HFF-Myc (cell line): ENCODE measurements at regions not wholly inside any gene's neighbourhood (a gene's known extent, or its start where the extent isn't known, plus 50 kb on each side); places are given as distances from the start of the nearest gene placed in this dataset.

ENCODE experiments used
- DNase-seq: peaks from one replicate; pipeline ENCODE4 v3.0.0-alpha.2; 2011; ENCODE audit warnings: low read depth; ENCODE audit errors: extremely low read depth
- H3K4me3 ChIP-seq: replicated peaks from 2 replicates; pipeline ENCODE4 v1.5.1; 2011; ENCODE audit warnings: low read depth, mild to moderate bottlenecking, control low read depth, low read length
- TF ChIP-seq, protein P1 (sequence below): IDR thresholded peaks from 2 replicates; pipeline ENCODE4 v1.5.1; 2012; ENCODE audit warnings: mild to moderate bottlenecking, low read depth, low read length, control low read depth; ENCODE audit errors: missing control alignments

- H3K4me3 ChIP-seq: no peak overlapping the region
- DNase-seq: no peak
Measured at GRCh38 chr7:131608116-131608500, 51.7 kb upstream of the PODXL start.

DNA sequence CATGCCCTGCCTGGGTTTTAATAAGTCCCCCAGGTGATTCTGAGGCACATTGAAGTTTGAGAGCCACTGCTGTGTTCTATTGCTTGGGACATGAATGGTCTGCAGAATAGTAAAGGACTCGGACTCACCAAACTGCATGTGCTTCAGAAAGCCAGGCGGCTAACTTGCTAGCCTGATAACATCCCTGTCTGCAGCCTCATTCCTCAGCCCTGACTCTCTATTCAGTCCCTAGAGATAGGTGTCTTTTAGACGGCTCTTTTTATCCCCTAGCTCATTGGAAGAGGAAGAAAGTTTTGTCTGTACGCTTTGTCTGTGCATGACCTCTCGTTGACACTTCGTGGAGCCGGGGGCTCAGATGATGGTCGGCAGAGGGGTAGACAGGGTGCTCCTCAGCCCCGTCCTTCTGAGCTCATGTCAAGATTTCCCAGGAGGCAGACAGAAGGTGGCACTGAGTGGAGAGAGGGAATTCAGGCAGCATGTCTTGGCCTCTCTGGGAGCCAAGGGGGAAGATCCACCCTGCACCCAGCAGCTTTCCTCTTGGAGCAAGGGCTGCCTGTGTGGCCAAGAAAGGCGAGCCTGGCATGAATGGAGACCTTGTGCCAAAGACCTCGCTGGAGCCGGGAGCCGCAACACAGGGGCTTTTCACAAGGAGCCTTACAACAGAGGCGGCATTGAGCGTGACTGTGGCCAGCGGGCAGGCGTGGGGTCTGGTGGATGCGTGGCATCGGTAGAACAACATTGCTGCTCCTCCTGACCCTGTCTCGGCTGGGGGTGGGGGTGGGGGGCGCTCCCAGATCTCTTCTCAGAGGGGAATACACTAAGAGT, 51.1 kb upstream of the PODXL start:
- no peak overlapping the region for H3K4me3 ChIP-seq
- DNase-seq: no peak

More at GRCh38 chr7:131608116-131608500, 51.7 kb upstream of the PODXL start:
- TF ChIP-seq, protein P1, sequence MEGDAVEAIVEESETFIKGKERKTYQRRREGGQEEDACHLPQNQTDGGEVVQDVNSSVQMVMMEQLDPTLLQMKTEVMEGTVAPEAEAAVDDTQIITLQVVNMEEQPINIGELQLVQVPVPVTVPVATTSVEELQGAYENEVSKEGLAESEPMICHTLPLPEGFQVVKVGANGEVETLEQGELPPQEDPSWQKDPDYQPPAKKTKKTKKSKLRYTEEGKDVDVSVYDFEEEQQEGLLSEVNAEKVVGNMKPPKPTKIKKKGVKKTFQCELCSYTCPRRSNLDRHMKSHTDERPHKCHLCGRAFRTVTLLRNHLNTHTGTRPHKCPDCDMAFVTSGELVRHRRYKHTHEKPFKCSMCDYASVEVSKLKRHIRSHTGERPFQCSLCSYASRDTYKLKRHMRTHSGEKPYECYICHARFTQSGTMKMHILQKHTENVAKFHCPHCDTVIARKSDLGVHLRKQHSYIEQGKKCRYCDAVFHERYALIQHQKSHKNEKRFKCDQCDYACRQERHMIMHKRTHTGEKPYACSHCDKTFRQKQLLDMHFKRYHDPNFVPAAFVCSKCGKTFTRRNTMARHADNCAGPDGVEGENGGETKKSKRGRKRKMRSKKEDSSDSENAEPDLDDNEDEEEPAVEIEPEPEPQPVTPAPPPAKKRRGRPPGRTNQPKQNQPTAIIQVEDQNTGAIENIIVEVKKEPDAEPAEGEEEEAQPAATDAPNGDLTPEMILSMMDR: no peak

DNA sequence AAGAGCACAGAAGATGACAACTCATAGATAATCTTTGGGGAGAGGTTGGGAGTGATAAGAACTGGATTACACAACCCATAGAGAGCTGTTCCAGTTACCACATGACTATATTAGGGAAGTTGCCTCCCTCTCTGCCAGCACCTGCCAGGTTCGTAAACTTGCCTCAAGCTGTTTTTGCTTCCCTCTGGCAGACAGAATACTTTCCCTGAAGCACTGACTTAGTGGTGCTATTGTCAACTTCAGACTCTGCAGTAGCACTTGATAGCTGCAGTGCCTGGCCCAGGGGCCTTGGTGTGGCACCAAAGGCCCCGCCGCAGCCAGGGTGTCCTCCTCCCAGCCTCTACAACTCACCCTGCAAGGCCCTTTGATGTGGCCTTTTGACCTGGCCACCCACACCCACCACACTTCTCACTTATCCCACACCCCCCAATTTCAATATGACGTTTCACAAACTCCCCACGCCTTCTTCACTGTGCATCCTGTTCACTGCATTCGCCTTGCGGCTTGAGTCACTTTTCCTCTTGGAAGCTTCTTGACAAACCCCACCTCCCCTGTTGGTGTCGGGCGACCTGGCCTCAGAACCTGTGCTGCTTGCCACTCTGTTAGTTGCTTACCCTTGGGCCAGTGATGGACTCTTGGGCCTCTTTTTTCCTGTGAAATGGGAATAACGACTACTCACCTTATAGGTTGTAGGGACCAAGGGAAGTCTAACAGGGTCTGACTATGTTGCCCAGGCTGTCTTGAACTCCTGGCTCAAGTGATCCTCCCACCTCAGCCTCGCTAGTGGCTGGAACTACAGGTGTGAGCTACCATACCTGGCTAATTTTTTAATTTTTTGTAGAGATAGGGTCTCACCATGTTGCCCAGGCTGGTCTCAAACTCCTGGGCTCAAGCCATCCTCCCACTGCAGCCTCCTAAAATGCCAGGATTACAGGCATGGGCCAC, 50.2 kb upstream of the PODXL start:
- DNase-seq: no peak

More for the DNA sequence above, 51.1 kb upstream of the PODXL start:
- TF ChIP-seq, protein P1: no peak

More for the DNA sequence above, 50.2 kb upstream of the PODXL start:
- TF ChIP-seq, protein P1: no peak
- H3K4me3 ChIP-seq: no peak overlapping the region
